ENCODE measurements at regions not wholly inside any gene's neighbourhood (a gene's known extent, or its start where the extent isn't known, plus 50 kb on each side); places are given as distances from the start of the nearest gene placed in this dataset.

GRCh38 chr6:14582749-14583148, 465.2 kb downstream of the CD83 start:
- TF ChIP-seq, protein P1, sequence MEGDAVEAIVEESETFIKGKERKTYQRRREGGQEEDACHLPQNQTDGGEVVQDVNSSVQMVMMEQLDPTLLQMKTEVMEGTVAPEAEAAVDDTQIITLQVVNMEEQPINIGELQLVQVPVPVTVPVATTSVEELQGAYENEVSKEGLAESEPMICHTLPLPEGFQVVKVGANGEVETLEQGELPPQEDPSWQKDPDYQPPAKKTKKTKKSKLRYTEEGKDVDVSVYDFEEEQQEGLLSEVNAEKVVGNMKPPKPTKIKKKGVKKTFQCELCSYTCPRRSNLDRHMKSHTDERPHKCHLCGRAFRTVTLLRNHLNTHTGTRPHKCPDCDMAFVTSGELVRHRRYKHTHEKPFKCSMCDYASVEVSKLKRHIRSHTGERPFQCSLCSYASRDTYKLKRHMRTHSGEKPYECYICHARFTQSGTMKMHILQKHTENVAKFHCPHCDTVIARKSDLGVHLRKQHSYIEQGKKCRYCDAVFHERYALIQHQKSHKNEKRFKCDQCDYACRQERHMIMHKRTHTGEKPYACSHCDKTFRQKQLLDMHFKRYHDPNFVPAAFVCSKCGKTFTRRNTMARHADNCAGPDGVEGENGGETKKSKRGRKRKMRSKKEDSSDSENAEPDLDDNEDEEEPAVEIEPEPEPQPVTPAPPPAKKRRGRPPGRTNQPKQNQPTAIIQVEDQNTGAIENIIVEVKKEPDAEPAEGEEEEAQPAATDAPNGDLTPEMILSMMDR (IDR thresholded peaks at IDR 0.05; ENCODE audit: insufficient read depth, low read depth, low read length): no peak
- no peak for TF ChIP-seq EZH2 (IDR thresholded peaks at IDR 0.05; ENCODE audit: insufficient read depth, low read length)
